Ishikawa (cell line): ENCODE measurements at regions not wholly inside any gene's neighbourhood (a gene's known extent, or its start where the extent isn't known, plus 50 kb on each side); places are given as distances from the start of the nearest gene placed in this dataset.

Source experiments
- CEBPB ChIP-seq: IDR thresholded peaks from 2 replicates; pipeline ENCODE4 v1.6.1; 2012
- CREB1 ChIP-seq: IDR thresholded peaks from 2 replicates; pipeline ENCODE4 v1.6.1; 2012; ENCODE audit warnings: low read depth
- EP300 ChIP-seq: IDR thresholded peaks from 2 replicates; pipeline ENCODE4 v1.6.1; 2012; ENCODE audit warnings: borderline replicate concordance
- FOXM1 ChIP-seq: IDR thresholded peaks from 2 replicates; pipeline ENCODE4 v1.6.1; 2012; ENCODE audit warnings: low read depth, borderline replicate concordance
- RAD21 ChIP-seq: IDR thresholded peaks from 2 replicates; pipeline ENCODE4 v1.6.1; 2012; ENCODE audit warnings: low read depth
- TAF1 ChIP-seq: IDR thresholded peaks from 2 replicates; pipeline ENCODE4 v1.6.1; 2012; ENCODE audit warnings: low read depth, mild to moderate bottlenecking
- TCF12 ChIP-seq: IDR thresholded peaks from 2 replicates; pipeline ENCODE4 v1.6.1; 2012; ENCODE audit warnings: low read depth
- TEAD4 ChIP-seq: IDR thresholded peaks from 2 replicates; pipeline ENCODE4 v1.6.1; 2012
- ZBTB7A ChIP-seq: IDR thresholded peaks from 2 replicates; pipeline ENCODE4 v1.6.1; 2012; ENCODE audit warnings: low read depth
- TF ChIP-seq, protein P1 (sequence below): IDR thresholded peaks from 2 replicates; pipeline ENCODE4 v1.6.1; 2012
- TF ChIP-seq, protein P2 (sequence below): IDR thresholded peaks from 2 replicates; pipeline ENCODE4 v1.6.1; 2012; ENCODE audit warnings: low read depth, mild to moderate bottlenecking

DNA sequence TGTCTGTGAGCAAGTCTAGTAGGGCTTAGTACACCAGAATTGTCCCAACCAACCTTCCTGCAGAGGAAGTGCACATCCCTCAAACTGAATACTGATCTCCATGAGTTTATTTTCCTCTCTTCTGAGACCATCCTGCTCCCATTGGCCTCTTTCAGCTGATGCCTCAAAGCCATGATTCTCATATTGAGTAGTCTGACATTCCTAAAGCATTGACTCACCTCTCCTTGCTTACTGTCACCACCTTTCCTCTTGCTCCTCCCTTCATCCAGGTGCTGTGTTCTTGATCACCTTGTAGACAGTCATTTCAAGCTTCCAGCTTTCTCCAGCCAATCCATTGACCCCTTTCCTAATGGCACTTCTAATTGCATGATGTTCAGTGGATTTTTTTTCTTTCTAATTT, 583.7 kb upstream of the USP15 start:
- no peak for TF ChIP-seq TAF1
- TF ChIP-seq, protein P1, sequence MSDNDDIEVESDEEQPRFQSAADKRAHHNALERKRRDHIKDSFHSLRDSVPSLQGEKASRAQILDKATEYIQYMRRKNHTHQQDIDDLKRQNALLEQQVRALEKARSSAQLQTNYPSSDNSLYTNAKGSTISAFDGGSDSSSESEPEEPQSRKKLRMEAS: no peak
- TF ChIP-seq FOXM1: no peak
- TF ChIP-seq, protein P2, sequence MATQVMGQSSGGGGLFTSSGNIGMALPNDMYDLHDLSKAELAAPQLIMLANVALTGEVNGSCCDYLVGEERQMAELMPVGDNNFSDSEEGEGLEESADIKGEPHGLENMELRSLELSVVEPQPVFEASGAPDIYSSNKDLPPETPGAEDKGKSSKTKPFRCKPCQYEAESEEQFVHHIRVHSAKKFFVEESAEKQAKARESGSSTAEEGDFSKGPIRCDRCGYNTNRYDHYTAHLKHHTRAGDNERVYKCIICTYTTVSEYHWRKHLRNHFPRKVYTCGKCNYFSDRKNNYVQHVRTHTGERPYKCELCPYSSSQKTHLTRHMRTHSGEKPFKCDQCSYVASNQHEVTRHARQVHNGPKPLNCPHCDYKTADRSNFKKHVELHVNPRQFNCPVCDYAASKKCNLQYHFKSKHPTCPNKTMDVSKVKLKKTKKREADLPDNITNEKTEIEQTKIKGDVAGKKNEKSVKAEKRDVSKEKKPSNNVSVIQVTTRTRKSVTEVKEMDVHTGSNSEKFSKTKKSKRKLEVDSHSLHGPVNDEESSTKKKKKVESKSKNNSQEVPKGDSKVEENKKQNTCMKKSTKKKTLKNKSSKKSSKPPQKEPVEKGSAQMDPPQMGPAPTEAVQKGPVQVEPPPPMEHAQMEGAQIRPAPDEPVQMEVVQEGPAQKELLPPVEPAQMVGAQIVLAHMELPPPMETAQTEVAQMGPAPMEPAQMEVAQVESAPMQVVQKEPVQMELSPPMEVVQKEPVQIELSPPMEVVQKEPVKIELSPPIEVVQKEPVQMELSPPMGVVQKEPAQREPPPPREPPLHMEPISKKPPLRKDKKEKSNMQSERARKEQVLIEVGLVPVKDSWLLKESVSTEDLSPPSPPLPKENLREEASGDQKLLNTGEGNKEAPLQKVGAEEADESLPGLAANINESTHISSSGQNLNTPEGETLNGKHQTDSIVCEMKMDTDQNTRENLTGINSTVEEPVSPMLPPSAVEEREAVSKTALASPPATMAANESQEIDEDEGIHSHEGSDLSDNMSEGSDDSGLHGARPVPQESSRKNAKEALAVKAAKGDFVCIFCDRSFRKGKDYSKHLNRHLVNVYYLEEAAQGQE: no peak
- no peak for TF ChIP-seq EP300
- TF ChIP-seq RAD21: no peak
- TF ChIP-seq ZBTB7A: no peak
- TF ChIP-seq TEAD4: no peak
- TF ChIP-seq TCF12: no peak
- TF ChIP-seq CREB1: no peak
- no peak for TF ChIP-seq CEBPB
